ENCODE measurements at regions not wholly inside any gene's neighbourhood (a gene's known extent, or its start where the extent isn't known, plus 50 kb on each side); places are given as distances from the start of the nearest gene placed in this dataset.

DNA sequence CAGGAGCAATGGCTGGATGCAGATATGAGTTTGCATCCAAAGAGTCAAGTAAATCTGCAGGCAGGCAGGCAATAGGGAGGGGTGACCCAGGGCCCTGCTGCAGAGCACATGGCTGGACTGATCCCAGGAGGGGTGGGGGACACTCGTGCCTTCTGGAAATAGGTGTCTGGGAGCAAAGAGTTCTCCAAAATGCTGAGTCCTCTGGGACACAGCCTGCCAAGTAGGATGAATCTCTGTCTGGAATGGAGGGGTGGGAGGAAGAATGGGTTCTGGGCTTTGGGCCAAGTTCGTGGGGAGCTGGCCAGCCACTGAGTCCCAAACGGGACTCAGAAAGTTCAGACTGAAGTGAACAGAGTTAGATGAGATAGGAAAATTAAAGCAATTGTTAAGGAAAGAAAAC is 214.5 kb downstream of the MTHFS start:
- Histone ChIP-seq H3K36me3 (ENCODE audit: control insufficient read depth, insufficient read depth, low read length) (no peaks in the 10 kb centered on the region), H3K4me2 (ENCODE audit: low read length) (no peak overlapping the region), H3K27ac (no peak overlapping the region), H3K4me1 (no peaks in the 10 kb centered on the region), H3K9ac (no peak overlapping the region), H3K9me3 (ENCODE audit: control insufficient read depth, low read length) (no peaks in the 10 kb centered on the region), H3K79me2 (no peaks in the 10 kb centered on the region), H3K27me3 (ENCODE audit: control insufficient read depth, insufficient read depth, low read length) (no peaks in the 10 kb centered on the region), H3K4me3 (ENCODE audit: low read depth, low read length) (no peak overlapping the region), H2AFZ (no peak overlapping the region)
- TF ChIP-seq, protein P1, sequence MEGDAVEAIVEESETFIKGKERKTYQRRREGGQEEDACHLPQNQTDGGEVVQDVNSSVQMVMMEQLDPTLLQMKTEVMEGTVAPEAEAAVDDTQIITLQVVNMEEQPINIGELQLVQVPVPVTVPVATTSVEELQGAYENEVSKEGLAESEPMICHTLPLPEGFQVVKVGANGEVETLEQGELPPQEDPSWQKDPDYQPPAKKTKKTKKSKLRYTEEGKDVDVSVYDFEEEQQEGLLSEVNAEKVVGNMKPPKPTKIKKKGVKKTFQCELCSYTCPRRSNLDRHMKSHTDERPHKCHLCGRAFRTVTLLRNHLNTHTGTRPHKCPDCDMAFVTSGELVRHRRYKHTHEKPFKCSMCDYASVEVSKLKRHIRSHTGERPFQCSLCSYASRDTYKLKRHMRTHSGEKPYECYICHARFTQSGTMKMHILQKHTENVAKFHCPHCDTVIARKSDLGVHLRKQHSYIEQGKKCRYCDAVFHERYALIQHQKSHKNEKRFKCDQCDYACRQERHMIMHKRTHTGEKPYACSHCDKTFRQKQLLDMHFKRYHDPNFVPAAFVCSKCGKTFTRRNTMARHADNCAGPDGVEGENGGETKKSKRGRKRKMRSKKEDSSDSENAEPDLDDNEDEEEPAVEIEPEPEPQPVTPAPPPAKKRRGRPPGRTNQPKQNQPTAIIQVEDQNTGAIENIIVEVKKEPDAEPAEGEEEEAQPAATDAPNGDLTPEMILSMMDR (IDR thresholded peaks at IDR 0.05), result no peak

DNA sequence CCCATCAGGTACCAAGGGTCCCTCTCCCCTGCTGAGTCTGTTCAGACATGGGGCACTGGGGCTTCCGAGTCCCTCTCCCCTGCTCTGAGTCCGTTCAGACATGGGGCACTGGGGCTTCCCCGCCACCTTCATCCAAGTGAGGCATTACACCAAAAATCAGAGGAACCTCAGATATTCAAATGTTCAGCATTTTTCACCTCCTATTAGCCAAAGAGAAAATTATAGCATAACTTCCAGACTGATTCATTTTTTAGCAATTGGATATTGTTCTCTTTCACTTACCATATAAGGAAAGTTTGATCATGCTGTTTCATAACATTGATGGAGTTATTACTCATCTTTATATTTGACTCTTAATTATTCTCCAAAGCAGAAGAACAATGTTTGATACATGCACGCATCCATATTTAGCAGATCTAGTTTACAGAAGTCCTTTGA is 213.9 kb downstream of the MTHFS start:
- no peaks in the 10 kb centered on the region for H3K79me2 ChIP-seq
- no peaks in the 10 kb centered on the region for H3K9me3 ChIP-seq (ENCODE audit: control insufficient read depth, low read length)
- TF ChIP-seq, protein P1 (IDR thresholded peaks at IDR 0.05), result no peak
- H3K9ac ChIP-seq, result no peak overlapping the region
- no peak overlapping the region for H2AFZ ChIP-seq
- no peaks in the 10 kb centered on the region for H3K27me3 ChIP-seq (ENCODE audit: control insufficient read depth, insufficient read depth, low read length)
- no peak overlapping the region for H3K4me3 ChIP-seq (ENCODE audit: low read depth, low read length)
- H3K36me3 ChIP-seq (ENCODE audit: control insufficient read depth, insufficient read depth, low read length), result no peaks in the 10 kb centered on the region
- H3K27ac ChIP-seq, result no peak overlapping the region
- no peak overlapping the region for H3K4me2 ChIP-seq (ENCODE audit: low read length)
- H3K4me1 ChIP-seq, result no peaks in the 10 kb centered on the region

DNA sequence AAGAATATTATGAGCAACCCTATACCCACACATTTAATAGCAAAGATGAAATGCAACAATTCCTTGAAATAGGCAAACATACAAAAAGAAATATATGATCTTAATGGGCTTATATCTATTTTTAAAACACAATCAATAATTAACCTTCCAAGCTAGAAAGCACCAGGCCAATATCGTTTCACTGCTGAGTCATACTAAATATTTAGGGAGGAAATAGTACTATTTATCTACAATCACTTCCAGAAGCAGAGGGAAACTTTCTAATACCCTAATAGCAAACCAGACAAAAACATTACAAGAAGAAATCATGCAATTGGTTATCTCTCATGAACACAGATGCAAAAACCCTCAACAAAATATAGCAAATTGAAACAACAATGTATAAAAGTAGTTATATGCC is 207.8 kb downstream of the MTHFS start:
- Histone ChIP-seq H3K9ac (no peak overlapping the region), H3K27ac (no peak overlapping the region), H3K27me3 (ENCODE audit: control insufficient read depth, insufficient read depth, low read length) (no peaks in the 10 kb centered on the region), H3K36me3 (ENCODE audit: control insufficient read depth, insufficient read depth, low read length) (no peaks in the 10 kb centered on the region), H3K4me3 (ENCODE audit: low read depth, low read length) (no peak overlapping the region), H3K79me2 (no peaks in the 10 kb centered on the region), H3K4me2 (ENCODE audit: low read length) (no peak overlapping the region), H2AFZ (no peak overlapping the region), H3K9me3 (ENCODE audit: control insufficient read depth, low read length) (no peaks in the 10 kb centered on the region), H3K4me1 (no peaks in the 10 kb centered on the region)
- TF ChIP-seq, protein P1 (IDR thresholded peaks at IDR 0.05), result no peak

DNA sequence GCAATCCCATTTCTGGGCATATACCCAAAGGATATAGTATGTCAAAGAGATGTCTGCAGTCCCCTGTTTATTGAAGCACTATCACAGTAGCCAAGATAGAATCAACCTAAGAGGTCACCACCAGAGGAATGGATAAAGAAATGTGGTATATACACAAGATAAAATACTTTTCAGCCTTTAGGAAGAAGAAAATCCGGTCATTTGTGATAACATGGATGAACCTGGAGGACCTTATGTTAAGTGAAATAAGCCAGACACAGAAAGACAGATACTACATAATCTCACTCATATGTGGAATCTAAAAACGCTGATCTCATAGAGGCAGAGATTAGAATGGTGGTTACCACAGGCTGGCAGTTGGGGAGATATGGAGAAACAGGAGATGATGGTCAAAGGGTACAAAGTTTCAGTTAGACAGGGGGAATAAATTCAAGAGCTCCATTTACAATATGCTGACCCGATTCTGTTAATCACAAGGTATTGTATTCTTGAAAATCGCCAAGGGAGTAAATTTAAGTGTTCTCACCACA is 195.8 kb downstream of the MTHFS start:
- Histone ChIP-seq H3K79me2 (no peaks in the 10 kb centered on the region), H3K9ac (no peak overlapping the region), H3K4me1 (no peaks in the 10 kb centered on the region), H3K27ac (no peak overlapping the region), H3K4me2 (ENCODE audit: low read length) (no peak overlapping the region), H3K36me3 (ENCODE audit: control insufficient read depth, insufficient read depth, low read length) (no peaks in the 10 kb centered on the region), H3K4me3 (ENCODE audit: low read depth, low read length) (no peak overlapping the region), H3K27me3 (ENCODE audit: control insufficient read depth, insufficient read depth, low read length) (no peaks in the 10 kb centered on the region), H2AFZ (no peak overlapping the region), H3K9me3 (ENCODE audit: control insufficient read depth, low read length) (no peaks in the 10 kb centered on the region)
- TF ChIP-seq, protein P1 (IDR thresholded peaks at IDR 0.05), result no peak

DNA sequence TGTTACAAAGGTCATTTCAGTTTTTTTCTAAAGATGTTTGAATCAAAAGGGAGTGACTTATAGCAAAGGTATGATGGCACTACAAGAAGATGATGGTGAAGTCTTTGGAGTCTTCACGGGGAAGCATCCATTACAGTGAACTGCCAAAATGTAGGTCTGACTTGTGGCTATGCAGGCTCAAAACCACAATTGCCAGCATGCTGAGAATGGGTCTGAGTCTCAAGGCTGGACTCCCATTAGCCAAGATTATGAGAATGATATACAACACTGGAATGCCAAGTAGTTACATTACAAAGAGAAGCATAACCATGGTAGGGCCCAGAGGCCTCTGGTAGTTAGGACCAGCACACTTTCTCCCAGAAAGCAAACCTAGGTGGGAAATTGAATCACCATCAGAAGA is 194.2 kb downstream of the MTHFS start:
- Histone ChIP-seq H2AFZ (no peak overlapping the region), H3K79me2 (no peaks in the 10 kb centered on the region), H3K4me3 (ENCODE audit: low read depth, low read length) (no peak overlapping the region), H3K9me3 (ENCODE audit: control insufficient read depth, low read length) (no peaks in the 10 kb centered on the region), H3K4me2 (ENCODE audit: low read length) (no peak overlapping the region), H3K36me3 (ENCODE audit: control insufficient read depth, insufficient read depth, low read length) (no peaks in the 10 kb centered on the region), H3K9ac (no peak overlapping the region), H3K27ac (no peak overlapping the region), H3K4me1 (no peaks in the 10 kb centered on the region), H3K27me3 (ENCODE audit: control insufficient read depth, insufficient read depth, low read length) (no peaks in the 10 kb centered on the region)
- TF ChIP-seq, protein P1 (IDR thresholded peaks at IDR 0.05), result no peak

Measured in parathyroid adenoma (tissue), 2 donors.